ENCODE measurements at regions not wholly inside any gene's neighbourhood (a gene's known extent, or its start where the extent isn't known, plus 50 kb on each side); places are given as distances from the start of the nearest gene placed in this dataset.

- Mint-ChIP-seq H3K4me1 (peaks cover 32% of the 10 kb centered on the region), H3K27me3 (ENCODE audit: low read depth) (no peaks in the 10 kb centered on the region), H3K36me3 (ENCODE audit: low read depth) (no peaks in the 10 kb centered on the region), H3K27ac (peak overlapping the region; percentile 76 to 85 (median 78)), H3K4me3 (peak overlapping the region in 1 of 3 experiments; percentile 8), H3K9me3 (no peaks in the 10 kb centered on the region)
- no peak for TF ChIP-seq CTCF (IDR thresholded peaks at IDR 0.05; ENCODE audit: unreplicated experiment in 3 of 3)
Measured at GRCh38 chr2:198479065-198479464, 674.7 kb downstream of the PLCL1 start.

- Mint-ChIP-seq H3K27me3 (ENCODE audit: low read depth) (no peaks in the 10 kb centered on the region), H3K36me3 (ENCODE audit: low read depth) (no peaks in the 10 kb centered on the region), H3K4me1 (peaks cover 30% of the 10 kb centered on the region), H3K4me3 (no peak overlapping the region), H3K9me3 (no peaks in the 10 kb centered on the region), H3K27ac (peak overlapping the region; percentile 76 to 85 (median 78))
- TF ChIP-seq CTCF (IDR thresholded peaks at IDR 0.05; ENCODE audit: unreplicated experiment in 3 of 3) = no peak
Measured at GRCh38 chr2:198478361-198478760, 674.0 kb downstream of the PLCL1 start.

GRCh38 chr2:198476007-198476406 is 671.6 kb downstream of the PLCL1 start:
- TF ChIP-seq CTCF (IDR thresholded peaks at IDR 0.05; ENCODE audit: unreplicated experiment in 3 of 3) = no peak
- Mint-ChIP-seq H3K9me3 (no peaks in the 10 kb centered on the region), H3K27me3 (ENCODE audit: low read depth) (no peaks in the 10 kb centered on the region), H3K27ac (no peak overlapping the region), H3K4me1 (peaks cover 28% of the 10 kb centered on the region), H3K36me3 (ENCODE audit: low read depth) (no peaks in the 10 kb centered on the region), H3K4me3 (no peak overlapping the region)

GRCh38 chr2:198471291-198471690 is 666.9 kb downstream of the PLCL1 start:
- no peak overlapping the region for H3K27ac Mint-ChIP-seq
- H3K4me1 Mint-ChIP-seq = no peaks in the 10 kb centered on the region
- no peaks in the 10 kb centered on the region for H3K36me3 Mint-ChIP-seq (ENCODE audit: low read depth)
- no peaks in the 10 kb centered on the region for H3K9me3 Mint-ChIP-seq
- H3K4me3 Mint-ChIP-seq = no peak overlapping the region
- no peaks in the 10 kb centered on the region for H3K27me3 Mint-ChIP-seq (ENCODE audit: low read depth)
- TF ChIP-seq CTCF (IDR thresholded peaks at IDR 0.05; ENCODE audit: unreplicated experiment in 3 of 3) = no peak

GRCh38 chr2:198468136-198468535 is 663.7 kb downstream of the PLCL1 start:
- no peak for TF ChIP-seq CTCF (IDR thresholded peaks at IDR 0.05; ENCODE audit: unreplicated experiment in 3 of 3)
- H3K9me3 Mint-ChIP-seq = no peaks in the 10 kb centered on the region
- H3K36me3 Mint-ChIP-seq (ENCODE audit: low read depth) = no peaks in the 10 kb centered on the region
- H3K4me3 Mint-ChIP-seq = no peak overlapping the region
- H3K27me3 Mint-ChIP-seq (ENCODE audit: low read depth) = no peaks in the 10 kb centered on the region
- no peaks in the 10 kb centered on the region for H3K4me1 Mint-ChIP-seq
- H3K27ac Mint-ChIP-seq = no peak overlapping the region

GRCh38 chr2:198465970-198466369 is 661.6 kb downstream of the PLCL1 start:
- Mint-ChIP-seq H3K36me3 (ENCODE audit: low read depth) (no peaks in the 10 kb centered on the region), H3K27ac (no peak overlapping the region), H3K4me3 (no peak overlapping the region), H3K27me3 (ENCODE audit: low read depth) (no peaks in the 10 kb centered on the region), H3K4me1 (no peaks in the 10 kb centered on the region), H3K9me3 (no peaks in the 10 kb centered on the region)
- no peak for TF ChIP-seq CTCF (IDR thresholded peaks at IDR 0.05; ENCODE audit: unreplicated experiment in 3 of 3)
